NCI-H524 (cell line): ENCODE measurements at regions not wholly inside any gene's neighbourhood (a gene's known extent, or its start where the extent isn't known, plus 50 kb on each side); places are given as distances from the start of the nearest gene placed in this dataset.
"Not testable (repeated sequence)": the region's sequence is repeated elsewhere in the genome, so short reads cannot be mapped to it uniquely, and the experiment has no call there.

ENCODE experiments used
- DNase-seq, 2 experiments: peaks; one replicate each; lab custom pipeline; 2025; lab: John Stamatoyannopoulos, UW

DNA sequence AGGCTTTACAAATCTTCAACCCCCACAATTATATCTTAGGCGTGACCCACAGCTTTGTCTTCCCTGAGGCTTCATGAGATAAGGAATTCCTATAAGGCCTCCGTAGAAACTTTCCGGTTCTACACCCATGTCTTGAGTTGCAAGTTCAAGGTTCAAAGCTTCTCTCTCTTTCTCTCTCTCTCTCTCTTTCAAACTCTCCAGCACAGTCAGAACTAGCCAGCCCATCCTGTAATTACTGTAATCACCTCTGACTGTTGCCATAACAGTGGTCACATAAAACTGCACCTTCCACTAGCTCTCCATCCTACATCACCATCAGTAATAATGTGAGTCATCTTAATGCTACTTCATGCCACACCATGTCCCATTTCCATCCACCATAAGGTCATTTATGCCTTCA is 90.0 kb upstream of the NFASC start:
- DNase-seq: no peak

DNA sequence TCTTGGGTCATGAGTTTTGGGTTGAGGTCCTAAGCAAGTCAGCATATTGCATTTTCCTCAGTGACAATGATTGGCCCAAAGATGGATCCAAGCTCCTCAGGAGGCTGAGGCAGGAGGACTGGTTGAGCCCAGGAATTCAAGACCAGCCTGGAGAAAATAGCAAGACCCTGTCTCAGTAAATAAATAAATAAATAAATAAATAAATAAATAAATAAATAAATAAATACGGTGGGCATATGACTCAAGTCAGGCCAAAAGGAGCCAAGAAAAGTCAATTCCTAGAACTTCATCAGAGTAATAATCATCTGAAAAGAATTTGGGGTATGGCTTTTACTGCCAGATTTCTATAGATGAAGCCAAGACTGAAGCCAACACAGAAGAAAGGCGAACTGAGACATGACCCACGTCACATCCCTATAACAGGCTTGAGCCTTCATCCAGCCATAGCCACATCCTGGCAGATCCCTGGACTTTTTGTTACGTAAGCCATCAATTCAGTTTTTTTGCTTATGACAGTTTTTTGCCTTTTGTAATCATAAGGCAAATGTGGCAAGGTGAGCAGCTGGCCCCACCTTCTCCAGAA is 88.5 kb upstream of the NFASC start:
- DNase-seq: no peak

DNA sequence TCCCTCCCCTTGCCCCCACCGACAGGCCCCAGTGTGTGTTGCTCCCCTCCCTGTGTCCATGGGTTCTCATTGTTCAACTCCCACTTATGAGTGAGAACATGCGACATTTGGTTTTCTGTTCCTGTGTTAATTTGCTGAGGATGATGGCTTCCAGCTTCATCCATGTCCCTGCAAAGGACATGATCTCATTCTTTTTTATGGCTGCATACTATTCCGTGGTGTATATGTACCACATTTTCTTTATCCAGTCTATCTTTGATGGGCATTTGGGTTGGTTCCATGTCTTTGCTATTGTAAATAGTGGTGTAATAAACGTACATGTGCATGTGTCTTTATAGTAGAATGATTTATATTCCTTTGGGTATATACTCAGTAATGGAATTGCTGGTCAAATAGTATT is 85.6 kb upstream of the NFASC start:
- DNase-seq: not testable (repeated sequence)

DNA sequence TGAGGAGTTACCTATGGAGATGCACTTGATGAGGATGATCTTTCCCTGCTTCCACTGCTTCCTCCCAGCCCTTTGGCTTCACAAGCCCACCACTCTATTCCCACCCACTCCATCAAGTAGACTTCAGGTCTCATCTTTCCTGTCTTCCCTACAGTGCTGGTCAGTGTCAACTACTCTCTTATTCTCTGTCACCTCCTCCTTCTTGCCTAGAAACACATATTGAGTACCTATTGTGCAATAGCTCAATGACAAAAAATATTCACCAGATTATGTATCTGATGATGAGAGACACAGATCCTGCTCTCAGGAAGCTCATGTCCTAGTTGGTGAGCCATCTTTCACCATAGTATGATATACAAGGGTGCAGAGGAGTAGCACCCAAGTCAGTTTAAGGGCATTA is 82.2 kb upstream of the NFASC start:
- no peak for DNase-seq

DNA sequence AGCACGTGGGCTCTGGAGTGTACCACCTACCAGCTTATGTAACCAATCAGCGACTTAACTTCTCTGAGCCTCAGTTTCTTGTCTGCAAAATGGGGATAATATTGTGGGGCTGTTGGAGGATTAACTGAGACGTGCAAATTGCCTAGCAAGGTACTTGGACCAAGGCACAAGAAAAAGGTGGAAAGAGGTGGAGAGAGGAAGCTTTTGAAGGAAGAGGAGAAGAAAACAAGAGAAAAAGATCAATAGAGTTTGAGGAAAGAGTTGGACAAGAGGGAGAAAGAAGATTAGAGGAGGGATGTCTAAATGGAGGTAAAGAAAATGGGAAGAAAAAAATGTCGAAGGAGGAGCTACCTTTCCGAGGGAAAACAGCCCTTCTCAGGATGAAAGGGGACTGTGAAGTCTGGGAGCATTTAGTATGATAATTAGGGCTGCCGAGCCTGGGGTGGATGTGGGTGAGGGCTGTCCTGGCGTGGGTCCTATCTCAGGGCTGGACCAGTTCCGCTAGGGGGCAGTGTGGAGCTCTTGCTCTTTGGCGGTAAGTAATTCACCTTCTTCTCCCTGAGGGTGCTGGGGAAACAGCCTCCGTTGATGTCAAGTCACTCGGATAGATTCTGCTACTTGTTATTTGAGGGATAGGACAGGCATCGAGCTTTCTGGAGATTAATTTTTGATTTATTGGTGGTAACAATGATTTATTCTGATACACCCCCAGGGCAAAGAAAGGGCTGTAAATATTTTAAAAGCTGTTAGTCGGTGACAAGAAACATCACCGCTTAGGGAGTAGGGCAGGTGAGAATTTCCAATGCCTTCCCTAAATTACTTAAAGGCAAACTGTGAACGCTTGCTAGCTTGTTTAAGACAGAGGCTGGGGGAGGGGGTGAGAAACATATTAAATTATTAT is 79.0 kb upstream of the NFASC start:
- peak; percentile 34 to 77 for DNase-seq

DNA sequence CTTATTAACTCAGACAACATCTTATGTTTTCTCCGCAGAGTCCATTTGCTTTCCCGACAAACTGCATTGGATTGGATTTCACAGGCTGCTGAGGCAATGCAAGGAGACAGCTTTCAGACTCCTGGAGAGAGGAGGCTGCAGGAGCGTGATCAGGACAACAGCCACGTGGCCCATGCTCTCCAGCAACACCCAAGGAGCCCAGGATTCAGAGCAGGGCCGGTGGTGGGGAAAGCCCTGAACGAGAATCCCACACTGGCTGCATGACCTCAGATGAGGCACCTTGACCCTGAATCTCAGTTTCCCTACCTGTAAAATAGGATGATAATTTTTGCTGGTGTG is 78.3 kb upstream of the NFASC start:
- DNase-seq: no peak

DNA sequence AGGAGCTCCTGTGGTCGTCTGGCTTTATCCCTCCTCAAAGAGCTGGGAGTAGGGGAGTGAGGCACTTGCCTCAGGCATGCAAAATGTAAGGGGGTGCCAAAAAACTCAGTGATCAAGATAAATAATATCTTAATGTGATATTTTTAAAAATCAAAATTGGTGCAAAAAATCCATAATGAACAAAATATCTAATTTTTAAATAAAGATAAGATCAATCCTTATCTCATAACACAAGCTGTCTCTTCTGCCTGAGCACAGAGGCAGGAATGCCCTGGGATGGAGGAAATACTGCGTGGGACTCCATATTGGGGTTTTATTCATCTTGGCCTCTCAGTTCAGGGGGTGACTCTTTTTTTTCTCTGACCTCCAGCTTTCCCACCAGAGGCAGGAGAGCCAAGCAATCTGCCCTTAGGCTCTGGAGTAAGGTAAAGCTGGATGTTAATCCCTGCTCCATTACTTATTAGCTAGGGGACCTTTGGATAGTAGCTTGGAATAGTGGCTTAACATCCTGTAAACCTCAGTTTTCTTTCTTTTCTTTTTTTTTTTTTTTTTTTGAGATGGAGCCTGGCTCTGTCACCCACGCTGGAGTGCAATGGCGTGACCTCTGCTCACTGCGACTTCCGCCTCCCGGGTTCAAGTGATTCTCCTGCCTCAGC is 77.3 kb upstream of the NFASC start:
- no peak for DNase-seq

DNA sequence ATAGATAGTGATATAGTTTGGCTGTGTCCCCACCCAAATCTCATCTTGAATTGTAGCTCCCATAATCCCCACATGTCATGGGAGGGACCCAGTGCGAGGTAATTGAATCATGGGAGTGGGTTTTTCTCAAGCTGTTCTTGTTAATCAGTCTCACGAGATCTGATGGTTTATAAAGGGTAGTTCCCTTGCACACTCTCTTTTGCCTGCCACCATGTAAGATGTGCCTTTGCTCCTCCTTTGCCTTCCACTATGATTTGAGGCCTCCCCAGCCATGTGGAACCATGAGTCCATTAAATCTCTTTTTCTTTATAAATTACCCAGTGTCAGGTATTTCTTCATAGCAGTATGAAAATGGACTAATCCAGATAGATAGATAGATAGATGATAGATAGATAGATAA is 73.8 kb upstream of the NFASC start:
- DNase-seq: not testable (repeated sequence)

DNA sequence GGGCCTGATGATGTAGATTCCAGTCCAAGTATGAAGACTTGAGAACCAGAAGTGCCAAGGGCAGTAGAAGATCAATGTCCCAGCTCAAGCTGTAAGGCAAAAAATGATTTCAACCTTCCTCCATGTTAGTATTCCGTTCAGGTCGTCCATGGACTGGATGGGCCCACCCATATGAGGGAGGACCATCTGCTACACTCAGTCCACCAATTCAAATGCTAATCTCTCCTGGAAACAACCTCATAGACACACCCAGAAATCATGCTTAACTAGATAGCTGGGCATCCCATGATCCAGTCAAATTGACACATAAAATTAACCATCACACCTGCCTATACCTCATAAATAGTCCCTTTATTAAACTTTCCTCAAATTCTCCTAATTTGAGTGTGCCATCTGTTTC is 73.3 kb upstream of the NFASC start:
- DNase-seq: peak in 1 of 2 experiments; percentile 34

DNA sequence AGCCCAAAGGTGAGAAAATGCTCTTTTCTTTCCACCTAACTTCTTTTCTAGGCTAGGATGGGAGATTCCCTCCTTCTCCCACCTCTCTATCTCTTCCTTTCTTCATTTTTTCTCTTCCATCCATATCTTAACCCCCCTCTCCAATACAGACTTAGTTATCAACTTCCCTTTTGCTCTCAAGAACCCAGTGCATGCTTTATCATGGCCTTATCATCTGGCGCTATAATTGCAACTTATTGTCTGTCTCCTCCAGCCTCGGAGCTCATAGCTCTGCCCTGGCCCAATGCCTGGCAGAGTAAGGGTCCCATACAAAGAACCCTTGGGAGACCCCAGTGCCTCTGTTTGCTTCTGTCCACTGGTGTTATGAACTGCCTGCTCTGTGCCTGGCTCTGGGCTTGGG is 71.0 kb upstream of the NFASC start:
- no peak for DNase-seq

DNA sequence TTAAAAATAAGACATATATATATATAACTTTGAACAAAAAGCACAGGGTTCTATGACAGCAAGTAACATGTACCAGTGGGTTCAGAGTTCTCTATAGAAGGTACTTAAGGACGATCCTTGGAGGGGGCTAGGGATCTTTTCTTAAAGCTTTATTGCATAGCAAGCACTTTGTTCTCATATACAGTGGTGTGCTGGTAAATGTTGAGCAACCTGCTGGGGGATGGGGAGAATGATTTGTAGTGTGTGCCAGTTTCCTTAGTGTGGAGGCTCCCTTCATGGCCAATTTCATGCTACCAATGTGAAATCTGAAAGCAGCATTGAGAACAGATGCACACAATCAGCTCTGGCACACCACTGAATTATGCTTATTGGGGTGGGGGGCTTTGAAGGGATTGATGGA is 69.5 kb upstream of the NFASC start:
- no peak for DNase-seq

DNA sequence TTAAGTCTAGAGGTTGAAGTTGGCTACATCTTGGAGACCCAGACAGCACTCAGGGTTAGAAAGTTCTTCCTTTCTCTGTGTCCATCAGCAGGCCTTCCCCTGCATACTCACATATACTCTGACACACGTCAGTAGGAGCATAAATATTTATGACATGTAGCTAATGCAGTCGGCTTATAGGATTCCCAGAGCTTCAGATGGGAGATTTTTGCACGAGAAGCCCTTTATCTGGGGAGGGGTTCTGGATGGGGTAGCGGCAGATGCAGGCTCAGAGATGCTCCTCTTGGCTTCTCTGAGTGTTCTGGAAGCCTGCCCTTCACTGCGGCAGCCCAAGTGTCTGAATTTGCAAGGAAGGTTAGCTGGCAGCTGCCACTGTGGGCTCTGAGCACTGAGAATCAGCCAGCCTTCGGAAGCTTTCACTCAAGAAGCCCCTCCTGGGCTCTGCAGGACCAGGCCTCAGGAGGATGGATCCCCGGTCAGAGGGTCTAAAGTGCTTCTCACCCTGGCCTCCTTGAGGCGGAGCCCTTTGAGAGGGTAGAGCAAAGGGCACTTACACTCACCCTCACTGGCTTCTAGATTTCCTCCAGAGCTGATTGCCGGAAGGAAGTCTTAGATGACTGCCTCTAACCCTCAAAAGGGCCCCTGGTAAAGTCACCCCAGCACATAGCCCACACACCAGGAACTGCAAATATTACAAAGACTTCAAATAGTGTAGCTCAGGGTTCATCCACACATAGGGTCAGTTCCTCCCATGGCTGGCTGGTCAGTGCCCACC is 68.1 kb upstream of the NFASC start:
- DNase-seq: peak in 1 of 2 experiments; percentile 12

DNA sequence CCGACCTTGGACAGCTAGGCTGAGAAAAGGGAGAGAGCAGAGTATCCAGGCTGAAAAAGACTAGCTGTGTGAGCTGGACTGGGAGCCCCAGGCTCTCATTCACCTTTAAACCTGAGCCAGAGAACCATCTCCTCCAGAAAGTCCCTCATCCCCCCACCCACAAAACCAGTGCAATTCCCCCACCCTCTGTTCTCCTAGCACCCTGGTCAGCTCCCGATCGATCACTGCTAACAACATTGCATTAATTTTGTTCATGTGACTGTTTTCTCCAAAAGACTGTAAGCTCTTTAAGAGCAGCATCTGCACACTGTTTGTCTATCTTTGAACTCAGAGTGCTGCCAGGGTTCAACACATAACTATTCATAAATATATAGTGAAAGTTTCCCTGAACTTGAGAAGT is 67.1 kb upstream of the NFASC start:
- DNase-seq: no peak

DNA sequence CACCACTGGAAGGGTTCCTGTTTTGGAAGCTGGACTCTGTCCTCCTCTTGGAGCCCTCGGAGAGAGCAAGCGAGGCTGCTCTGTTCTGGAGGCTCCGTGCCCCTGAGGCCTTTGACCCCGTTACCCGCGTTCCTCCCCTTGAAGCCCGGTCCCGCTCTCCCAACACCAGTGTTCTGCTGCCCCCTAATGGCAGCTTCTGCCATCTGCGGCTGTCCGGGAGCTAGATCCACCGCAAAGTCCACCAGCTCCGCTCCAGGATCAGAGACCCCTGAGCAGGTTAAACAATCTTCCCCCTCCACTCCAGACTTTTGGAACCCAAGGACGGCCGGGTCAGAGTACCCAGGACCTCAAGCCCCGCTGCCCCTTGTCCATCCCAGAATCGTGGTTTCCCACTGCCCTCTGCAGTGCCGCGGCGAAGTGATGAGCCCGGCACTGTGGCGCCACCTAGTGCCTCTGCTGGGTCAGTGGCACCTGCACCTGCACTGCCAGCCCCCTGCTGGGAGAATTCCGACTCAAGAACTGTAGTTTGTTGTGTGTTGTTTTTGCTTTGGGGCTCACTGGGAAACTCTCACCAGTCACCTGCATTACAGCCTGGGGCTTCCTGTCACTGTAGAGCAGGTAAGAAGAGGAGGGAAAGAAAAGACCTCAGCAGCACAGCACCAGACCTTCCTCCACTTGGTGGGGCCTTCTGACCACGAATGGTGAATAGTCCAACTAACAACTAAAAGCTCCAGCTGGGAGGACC is 63.5 kb upstream of the NFASC start:
- DNase-seq: peak; percentile 65 to 81

DNA sequence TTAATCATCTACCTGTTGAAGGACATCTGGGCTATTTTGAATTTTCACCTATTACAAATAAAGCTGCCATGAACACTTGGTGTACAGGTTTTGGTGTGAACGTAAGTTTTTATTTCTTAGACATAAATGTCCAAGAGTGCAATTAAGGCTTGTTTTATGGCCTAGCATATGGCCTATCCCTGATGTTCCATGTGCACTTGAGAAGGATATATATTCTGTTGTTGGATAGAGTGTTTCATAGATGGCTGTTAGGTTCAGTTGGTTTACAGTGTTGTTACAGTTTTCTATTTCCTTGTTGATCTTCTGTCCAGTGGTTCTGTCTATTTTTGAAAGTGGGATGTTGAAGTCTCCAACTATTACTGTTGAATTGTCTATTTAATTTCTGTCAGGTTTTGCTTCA is 61.2 kb upstream of the NFASC start:
- DNase-seq: no peak

DNA sequence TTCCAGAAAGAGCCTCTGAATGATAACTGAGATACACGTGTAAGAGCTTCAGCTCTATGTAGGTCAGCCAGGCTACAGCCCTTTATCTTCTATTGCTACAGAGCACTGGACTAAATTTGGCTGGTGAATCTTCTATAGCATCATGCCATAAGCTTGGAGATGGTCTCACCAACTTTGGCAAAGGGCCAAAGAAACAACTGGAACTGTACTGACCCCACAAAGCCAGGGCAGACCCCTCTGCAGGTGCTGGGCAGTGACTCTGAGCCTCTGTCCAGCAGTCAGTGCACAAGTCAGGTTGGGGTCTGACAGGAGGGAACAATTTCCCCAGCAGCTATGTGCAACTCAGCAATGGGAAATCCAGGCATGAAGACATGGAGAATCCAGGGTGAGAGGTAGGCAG is 57.8 kb upstream of the NFASC start:
- DNase-seq: no peak

DNA sequence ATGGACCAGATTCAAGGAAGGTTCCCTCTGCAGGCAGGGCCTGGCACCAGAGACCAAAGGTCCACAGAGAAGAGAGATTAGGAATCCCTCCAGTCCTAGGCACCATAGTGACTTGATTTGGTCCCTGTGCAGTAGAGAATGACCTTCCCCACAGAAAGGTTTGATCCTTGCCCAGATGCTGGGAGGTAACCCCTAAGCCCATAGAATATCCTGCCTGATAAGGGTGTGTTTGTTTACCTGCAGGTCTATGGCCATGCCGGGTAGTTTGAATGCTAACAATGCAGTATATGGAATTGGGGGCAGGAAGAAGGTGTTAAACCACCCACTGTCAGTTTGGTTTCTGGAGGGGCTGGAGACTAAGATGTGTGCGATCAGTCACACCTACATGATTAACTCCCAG is 57.1 kb upstream of the NFASC start:
- DNase-seq: no peak

DNA sequence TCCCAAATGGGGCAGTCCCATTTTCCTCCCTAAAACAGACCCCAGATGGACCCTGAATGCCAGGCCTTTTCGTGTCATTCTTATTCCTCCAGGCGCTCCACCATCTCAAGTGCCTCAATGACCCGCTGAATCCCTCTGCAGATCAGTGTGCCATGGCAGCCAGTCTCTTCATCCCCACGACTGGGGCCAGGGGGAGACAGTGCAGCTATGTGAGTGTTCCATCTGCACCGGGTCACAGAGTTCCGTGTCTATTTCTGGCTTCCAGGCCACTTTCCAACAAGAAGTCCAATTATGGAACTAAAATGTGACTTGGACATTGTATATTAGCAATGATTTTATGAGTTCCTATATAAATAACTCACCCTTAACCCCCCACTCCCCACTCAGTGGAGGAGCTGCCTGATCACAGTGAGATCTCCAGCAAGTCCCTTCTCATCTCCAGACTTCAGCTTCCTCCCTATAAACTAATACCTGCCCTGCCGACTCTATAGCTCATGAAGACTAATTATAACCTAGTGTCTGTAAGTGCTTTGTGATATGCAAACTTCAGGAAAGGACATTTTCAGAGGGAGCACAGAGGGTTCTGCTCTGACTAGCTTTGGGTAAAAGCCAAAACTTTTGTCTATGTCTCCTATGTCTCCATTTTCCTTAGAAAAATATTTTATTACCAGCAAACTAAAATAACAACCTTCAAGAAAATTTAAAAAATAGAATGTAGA is 56.3 kb upstream of the NFASC start:
- no peak for DNase-seq

DNA sequence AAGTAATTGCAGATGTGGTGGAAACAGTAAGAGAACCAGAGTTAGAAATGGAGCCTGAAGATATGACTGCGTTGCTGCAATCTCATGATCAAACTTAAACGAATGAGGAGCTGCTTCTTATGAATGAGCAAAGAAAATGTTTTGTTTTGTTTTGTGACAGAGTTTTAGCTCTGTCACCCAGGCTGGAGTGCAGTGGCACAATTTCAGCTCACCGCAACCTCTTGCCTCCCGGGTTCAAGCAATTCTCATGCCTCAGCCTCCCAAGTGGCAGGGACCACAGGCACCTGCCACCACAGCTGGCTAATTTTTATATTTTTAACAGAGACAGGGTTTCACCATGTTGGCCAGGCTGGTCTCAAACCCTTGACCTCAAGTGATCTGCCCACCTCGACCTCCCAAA is 53.3 kb upstream of the NFASC start:
- DNase-seq: no peak

DNA sequence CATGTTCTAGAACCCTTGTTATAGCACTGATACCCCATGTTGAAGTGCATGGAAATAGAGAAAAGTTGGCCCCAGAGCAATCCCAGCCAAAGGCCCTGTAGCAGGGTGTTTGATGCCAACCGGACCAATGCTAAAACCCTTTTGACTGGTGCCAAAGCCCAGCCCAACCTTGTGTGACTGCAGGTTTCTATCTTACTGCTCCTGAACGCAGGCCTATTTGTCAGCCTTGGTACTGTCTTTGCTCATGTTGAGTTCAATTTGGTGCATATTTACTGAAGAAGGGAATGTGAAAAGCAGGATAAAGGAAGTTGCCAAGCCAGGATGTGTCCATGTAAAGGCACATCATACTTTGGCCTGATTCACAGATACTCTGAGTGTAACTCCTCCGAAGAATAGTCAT is 51.7 kb upstream of the NFASC start:
- DNase-seq: no peak

DNA sequence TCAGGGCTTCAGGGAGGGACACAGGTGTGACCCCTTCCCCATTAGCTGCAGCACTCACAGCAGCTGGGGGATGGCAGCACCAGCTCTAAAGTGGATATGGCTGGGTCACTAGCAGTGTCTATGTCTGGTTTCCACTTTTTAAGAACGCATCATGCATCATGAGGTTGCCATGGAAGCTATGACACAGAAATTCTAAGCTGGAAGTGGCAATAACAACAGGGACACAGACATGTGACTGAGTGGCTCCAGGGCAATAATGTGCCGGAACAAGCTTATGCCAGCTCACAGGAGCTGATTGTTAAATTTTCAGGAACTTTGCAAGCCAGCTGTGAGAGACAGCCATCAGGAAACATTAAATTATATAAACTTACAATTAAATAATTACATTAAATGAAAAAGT is 51.2 kb upstream of the NFASC start:
- DNase-seq: no peak
